A673 (cell line): ENCODE measurements at regions not wholly inside any gene's neighbourhood (a gene's known extent, or its start where the extent isn't known, plus 50 kb on each side); places are given as distances from the start of the nearest gene placed in this dataset.

Source experiments
- BruUV-seq: library from RNA; stranded (reverse); fragments of 400-500 nt; replicated peaks from 2 replicates; lab custom pipeline; 2021; lab: Mats Ljungman, UMichigan
- CTCF ChIA-PET: fragments of 300-600 bp; sonication (Branson Sonifier 250); formaldehyde crosslinking; loops from one replicate; lab custom pipeline; 2022; ENCODE audit warnings: antibody characterized with exemption; lab: Charles Lee
- POLR2A ChIA-PET: fragments of 300-600 bp; sonication (Branson Sonifier 250); formaldehyde crosslinking; loops from one replicate; lab custom pipeline; 2022; ENCODE audit warnings: antibody characterized with exemption; ENCODE audit not compliant: low non-redundant PET; lab: Charles Lee
- DNase-seq: peaks from one replicate; pipeline ENCODE4 v3.0.0-alpha.2; 2015; ENCODE audit warnings: low spot score
- H3K27ac ChIP-seq: fragments of 200-600 bp; sonication (generic); 2 replicates; pipeline ENCODE4 v1.5.1; 2016; ENCODE audit warnings: mixed run types, low read depth, mild to moderate bottlenecking, mixed read lengths, antibody characterized with exemption, low read length; ENCODE audit not compliant: poor library complexity, severe bottlenecking
- H3K27me3 ChIP-seq: fragments of 200-600 bp; sonication (generic); replicated peaks from 2 replicates; pipeline ENCODE4 v1.6.1; 2017; ENCODE audit warnings: mixed run types, low read depth, mild to moderate bottlenecking, mixed read lengths, antibody characterized with exemption, low read length; ENCODE audit not compliant: insufficient read depth, poor library complexity
- H3K36me3 ChIP-seq: fragments of 200-600 bp; sonication (generic); 2 replicates; pipeline ENCODE4 v1.6.1; 2016; ENCODE audit warnings: mixed run types, mild to moderate bottlenecking, mixed read lengths, antibody characterized with exemption, low read length; ENCODE audit not compliant: insufficient read depth, poor library complexity, severe bottlenecking
- H3K4me1 ChIP-seq: fragments of 200-600 bp; sonication (generic); 2 replicates; pipeline ENCODE4 v1.6.1; 2017; ENCODE audit warnings: mixed run types, mild to moderate bottlenecking, mixed read lengths, antibody characterized with exemption, low read length; ENCODE audit not compliant: insufficient read depth, poor library complexity, severe bottlenecking
- H3K4me3 ChIP-seq: fragments of 200-600 bp; sonication (generic); 2 replicates; pipeline ENCODE4 v1.5.1; 2016; ENCODE audit warnings: low read depth, mixed run types, mild to moderate bottlenecking, mixed read lengths, low read length; ENCODE audit not compliant: poor library complexity, severe bottlenecking
- H3K9me3 ChIP-seq: fragments of 200-600 bp; sonication (generic); 2 replicates; pipeline ENCODE4 v1.6.1; 2016; ENCODE audit warnings: mixed run types, low read depth, mild to moderate bottlenecking, mixed read lengths, antibody characterized with exemption, low read length; ENCODE audit not compliant: poor library complexity, severe bottlenecking
- EZH2 ChIP-seq: fragments of 200-600 bp; sonication (generic); IDR thresholded peaks from 2 replicates; pipeline ENCODE4 v1.6.1; 2017; ENCODE audit warnings: borderline replicate concordance, low read depth, mild to moderate bottlenecking, mixed read lengths, antibody characterized with exemption, low read length; ENCODE audit not compliant: poor library complexity, severe bottlenecking
- intact Hi-C: fragments of 100-400 bp; cut with micrococcal nuclease; formaldehyde crosslinking; loops from one replicate; pipeline ENCODE4 v1.10.0; 2022; ENCODE audit not compliant: unreplicated experiment
- TF ChIP-seq, protein P1 (sequence below): fragments of 300-800, 200-600 bp; sonication (generic); conservative IDR thresholded peaks from 2 replicates; pipeline ENCODE4 v1.5.1; 2017; ENCODE audit warnings: low read depth, mild to moderate bottlenecking, antibody characterized with exemption, low read length, moderate library complexity, mixed read lengths

DNA sequence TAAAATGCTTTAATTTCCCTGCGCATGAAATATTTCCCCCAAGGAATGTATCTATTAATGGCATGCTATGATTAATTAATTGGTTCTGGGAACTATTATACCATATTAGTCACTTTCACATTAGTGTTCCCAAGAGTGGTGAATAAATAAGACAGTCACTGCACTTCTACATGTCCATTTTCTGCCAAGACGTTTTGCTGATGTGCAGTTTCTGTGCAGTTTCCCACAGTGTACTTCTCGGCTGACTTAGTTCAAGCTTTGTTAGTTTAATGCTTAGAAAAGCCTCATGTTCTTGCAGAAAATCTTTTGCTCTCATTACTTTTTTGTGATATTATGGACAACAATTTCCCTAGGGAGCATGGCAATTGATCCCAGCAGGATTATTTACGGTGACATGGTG, 1014.5 kb downstream of the BRINP3 start:
- ChIA-PET POLR2A (no interaction called here), CTCF (no interaction called here)
- H3K27ac ChIP-seq: no peak overlapping the region
- no peak for DNase-seq
- H3K4me1 ChIP-seq: no peaks in the 10 kb centered on the region
- no peak for TF ChIP-seq EZH2
- TF ChIP-seq, protein P1, sequence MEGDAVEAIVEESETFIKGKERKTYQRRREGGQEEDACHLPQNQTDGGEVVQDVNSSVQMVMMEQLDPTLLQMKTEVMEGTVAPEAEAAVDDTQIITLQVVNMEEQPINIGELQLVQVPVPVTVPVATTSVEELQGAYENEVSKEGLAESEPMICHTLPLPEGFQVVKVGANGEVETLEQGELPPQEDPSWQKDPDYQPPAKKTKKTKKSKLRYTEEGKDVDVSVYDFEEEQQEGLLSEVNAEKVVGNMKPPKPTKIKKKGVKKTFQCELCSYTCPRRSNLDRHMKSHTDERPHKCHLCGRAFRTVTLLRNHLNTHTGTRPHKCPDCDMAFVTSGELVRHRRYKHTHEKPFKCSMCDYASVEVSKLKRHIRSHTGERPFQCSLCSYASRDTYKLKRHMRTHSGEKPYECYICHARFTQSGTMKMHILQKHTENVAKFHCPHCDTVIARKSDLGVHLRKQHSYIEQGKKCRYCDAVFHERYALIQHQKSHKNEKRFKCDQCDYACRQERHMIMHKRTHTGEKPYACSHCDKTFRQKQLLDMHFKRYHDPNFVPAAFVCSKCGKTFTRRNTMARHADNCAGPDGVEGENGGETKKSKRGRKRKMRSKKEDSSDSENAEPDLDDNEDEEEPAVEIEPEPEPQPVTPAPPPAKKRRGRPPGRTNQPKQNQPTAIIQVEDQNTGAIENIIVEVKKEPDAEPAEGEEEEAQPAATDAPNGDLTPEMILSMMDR: no peak
- no TSS peak for BruUV-seq
- intact Hi-C loops: no loop called here
- H3K9me3 ChIP-seq: no peaks in the 10 kb centered on the region
- no peak overlapping the region for H3K4me3 ChIP-seq
- H3K36me3 ChIP-seq: no peaks in the 10 kb centered on the region
- H3K27me3 ChIP-seq: no peaks in the 10 kb centered on the region

DNA sequence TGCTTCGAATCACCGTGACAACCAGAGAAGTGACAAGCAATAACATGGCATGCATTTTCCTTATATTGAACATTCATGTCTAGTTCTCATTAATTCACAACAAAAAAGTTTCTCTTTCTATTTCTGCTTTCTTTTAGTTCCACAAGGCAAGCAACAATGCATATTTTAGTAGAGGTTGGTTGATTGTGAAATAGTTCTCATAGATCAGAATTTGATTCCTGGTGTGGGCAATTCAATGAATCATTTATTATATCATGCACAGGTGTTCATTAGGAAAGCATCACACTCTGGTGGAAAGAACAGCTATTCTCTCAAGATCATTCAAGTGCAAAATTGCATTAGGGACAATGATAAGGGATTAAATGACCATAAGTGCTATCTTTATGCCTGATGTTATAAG, 980.9 kb downstream of the BRINP3 start:
- no peak for DNase-seq
- no peaks in the 10 kb centered on the region for H3K36me3 ChIP-seq
- intact Hi-C loops: no loop called here
- H3K9me3 ChIP-seq: no peaks in the 10 kb centered on the region
- H3K27me3 ChIP-seq: no peaks in the 10 kb centered on the region
- H3K4me1 ChIP-seq: no peaks in the 10 kb centered on the region
- TF ChIP-seq EZH2: no peak
- TF ChIP-seq, protein P1: no peak
- no peak overlapping the region for H3K27ac ChIP-seq
- ChIA-PET POLR2A (no interaction called here), CTCF (no interaction called here)
- H3K4me3 ChIP-seq: no peak overlapping the region
- no TSS peak for BruUV-seq

DNA sequence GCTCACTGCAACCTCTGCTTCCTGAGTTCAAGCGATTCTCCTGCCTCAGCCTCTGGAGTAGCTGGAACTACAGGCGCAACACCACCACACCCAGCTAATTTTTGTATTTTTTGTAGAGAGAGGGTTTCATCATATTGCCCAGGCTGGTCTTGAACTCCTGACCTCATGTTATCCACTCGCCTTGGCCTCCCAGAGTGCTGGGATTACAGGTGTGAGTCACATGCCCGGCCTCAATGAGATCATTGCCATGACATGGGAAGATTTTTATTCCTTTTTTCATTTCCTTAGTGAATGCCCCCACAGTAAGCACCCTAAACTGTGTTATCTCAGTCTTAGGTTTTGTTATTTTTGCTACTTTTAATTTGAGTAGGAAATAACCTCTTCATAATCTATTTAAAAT, 977.9 kb downstream of the BRINP3 start:
- H3K4me3 ChIP-seq: no peak overlapping the region
- intact Hi-C loops: no loop called here
- CTCF ChIA-PET: no interaction called here
- BruUV-seq: no TSS peak
- H3K27me3 ChIP-seq: no peaks in the 10 kb centered on the region
- peaks cover 4% of the 10 kb centered on the region for H3K9me3 ChIP-seq
- TF ChIP-seq, protein P1: no peak
- no peak for TF ChIP-seq EZH2
- no peaks in the 10 kb centered on the region for H3K4me1 ChIP-seq
- H3K36me3 ChIP-seq: no peaks in the 10 kb centered on the region
- POLR2A ChIA-PET: no interaction called here
- DNase-seq: no peak
- H3K27ac ChIP-seq: no peak overlapping the region
